ENCODE measurements at regions not wholly inside any gene's neighbourhood (a gene's known extent, or its start where the extent isn't known, plus 50 kb on each side); places are given as distances from the start of the nearest gene placed in this dataset.

DNA sequence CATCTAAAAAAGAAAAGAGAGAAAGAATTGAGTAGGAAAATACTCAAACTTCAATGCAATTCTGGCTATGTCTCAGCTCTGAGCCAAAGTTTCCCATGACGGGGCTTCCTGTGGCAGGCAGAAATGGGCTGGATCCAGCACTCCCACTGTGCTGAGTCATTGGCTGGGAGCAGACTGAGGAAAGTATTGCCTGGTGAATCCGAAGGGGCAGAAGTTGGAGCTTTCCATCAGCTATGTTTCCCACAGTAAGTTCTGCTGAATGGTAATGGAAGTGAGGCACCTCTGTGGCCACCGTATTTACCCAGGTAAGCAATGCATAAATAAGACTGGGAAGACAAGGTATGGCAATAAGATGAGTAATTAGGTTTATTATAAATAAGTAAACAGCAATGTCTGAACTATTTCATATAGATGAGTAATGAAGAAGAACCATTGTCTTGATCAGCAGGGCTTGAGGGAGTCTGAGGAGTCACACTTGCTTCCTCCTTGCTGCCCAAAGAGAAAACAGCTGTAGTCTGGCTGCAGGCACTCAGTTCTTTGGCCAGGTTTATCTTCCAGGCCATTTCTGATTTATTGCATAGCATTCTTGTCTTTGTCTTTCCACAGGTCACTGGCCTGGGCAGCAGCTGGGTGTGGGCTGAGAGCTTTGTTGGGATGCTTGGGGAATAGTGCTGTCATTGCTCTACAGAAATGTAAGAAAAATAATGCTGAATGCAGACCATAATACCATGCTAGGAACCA lies 255.3 kb downstream of the DNAJB9 start:
- no peak for DNase-seq (ENCODE audit: low read depth)
- TF ChIP-seq, protein P1, sequence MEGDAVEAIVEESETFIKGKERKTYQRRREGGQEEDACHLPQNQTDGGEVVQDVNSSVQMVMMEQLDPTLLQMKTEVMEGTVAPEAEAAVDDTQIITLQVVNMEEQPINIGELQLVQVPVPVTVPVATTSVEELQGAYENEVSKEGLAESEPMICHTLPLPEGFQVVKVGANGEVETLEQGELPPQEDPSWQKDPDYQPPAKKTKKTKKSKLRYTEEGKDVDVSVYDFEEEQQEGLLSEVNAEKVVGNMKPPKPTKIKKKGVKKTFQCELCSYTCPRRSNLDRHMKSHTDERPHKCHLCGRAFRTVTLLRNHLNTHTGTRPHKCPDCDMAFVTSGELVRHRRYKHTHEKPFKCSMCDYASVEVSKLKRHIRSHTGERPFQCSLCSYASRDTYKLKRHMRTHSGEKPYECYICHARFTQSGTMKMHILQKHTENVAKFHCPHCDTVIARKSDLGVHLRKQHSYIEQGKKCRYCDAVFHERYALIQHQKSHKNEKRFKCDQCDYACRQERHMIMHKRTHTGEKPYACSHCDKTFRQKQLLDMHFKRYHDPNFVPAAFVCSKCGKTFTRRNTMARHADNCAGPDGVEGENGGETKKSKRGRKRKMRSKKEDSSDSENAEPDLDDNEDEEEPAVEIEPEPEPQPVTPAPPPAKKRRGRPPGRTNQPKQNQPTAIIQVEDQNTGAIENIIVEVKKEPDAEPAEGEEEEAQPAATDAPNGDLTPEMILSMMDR (IDR thresholded peaks at IDR 0.05; ENCODE audit: control insufficient read depth, extremely low read depth, insufficient read depth): no peak

DNA sequence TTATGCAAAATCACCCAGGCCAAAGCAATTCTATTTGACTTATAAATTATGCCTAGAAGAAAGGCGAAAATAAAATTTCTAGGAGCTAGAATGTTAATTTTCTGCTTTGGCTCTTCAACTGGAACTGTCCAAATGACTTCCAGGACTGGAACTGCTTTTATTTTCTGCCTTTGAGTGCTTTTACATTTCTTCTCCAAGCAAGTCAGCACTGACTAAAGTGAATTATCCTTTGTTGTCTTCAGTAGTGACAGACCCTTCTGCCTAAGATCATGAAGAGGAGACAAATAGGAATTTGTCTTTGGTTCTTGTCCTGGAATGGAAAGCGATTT lies 255.9 kb downstream of the DNAJB9 start:
- TF ChIP-seq, protein P1 (IDR thresholded peaks at IDR 0.05; ENCODE audit: control insufficient read depth, extremely low read depth, insufficient read depth): no peak
- no peak for DNase-seq (ENCODE audit: low read depth)
- H3K4me3 ChIP-seq (ENCODE audit: low read depth, low read length): no peak overlapping the region

More for the DNA sequence above, 255.3 kb downstream of the DNAJB9 start:
- no peak overlapping the region for H3K4me3 ChIP-seq (ENCODE audit: low read depth, low read length)

DNA sequence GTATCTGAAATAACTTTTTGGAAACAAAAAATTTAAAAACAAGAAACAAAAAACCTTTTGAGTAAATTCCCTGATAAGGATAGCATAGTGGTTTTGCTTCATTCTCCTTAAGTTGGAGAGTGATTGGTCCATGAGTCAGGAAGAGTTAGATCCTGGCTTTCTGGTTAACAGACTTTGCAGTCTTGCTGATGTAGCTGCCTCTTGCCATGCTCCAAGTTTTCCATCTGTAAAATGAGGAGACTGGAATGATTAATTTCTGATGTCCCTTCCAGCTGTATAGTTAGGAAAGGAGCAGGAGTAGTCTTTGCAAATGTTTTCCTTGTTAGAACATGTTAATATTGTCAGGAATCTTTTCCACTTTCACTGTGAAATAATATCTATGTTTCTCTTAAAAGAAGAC lies 266.6 kb downstream of the DNAJB9 start:
- TF ChIP-seq, protein P1 (IDR thresholded peaks at IDR 0.05; ENCODE audit: control insufficient read depth, extremely low read depth, insufficient read depth): no peak
- H3K4me3 ChIP-seq (ENCODE audit: low read depth, low read length): no peak overlapping the region
- DNase-seq (ENCODE audit: low read depth): no peak

DNA sequence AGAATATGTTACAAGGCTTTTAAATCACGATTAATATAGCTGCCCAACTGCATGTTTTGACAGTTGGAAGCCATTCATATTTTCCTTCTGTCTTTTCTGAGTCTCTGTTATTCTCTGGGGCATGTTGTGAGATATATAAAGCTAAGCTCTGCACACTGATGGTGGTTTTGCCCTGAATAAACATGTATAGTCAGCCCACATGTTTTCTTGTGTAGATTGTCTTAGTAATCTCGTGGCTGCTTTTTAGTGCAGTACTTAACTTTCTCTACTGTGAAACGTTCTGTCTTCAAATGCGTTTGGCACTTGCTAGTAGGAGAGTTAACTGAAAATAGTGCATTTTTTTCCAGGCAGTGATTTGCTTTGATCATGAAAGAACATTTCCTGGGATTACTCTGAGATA lies 268.5 kb downstream of the DNAJB9 start:
- TF ChIP-seq, protein P1 (IDR thresholded peaks at IDR 0.05; ENCODE audit: control insufficient read depth, extremely low read depth, insufficient read depth): no peak
- H3K4me3 ChIP-seq (ENCODE audit: low read depth, low read length): no peak overlapping the region
- no peak for DNase-seq (ENCODE audit: low read depth)

DNA sequence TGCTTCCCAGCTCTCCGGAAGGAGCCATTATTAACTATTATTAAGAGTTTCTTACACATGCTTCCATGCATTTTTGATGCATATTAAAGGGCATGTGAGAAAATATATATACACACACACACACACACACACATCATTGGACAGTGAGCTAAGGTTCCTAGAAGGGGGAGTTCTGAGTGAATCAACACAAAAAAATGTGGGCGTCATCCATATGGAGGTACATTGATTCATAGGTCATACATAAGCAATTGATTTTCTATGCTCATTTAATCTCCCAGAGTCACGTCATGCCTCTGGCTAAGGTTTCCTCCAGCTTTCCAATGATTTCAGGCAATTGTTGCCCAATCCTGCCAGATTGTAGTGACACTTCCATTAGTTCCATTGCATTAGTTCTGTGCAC lies 269.4 kb downstream of the DNAJB9 start:
- H3K4me3 ChIP-seq (ENCODE audit: low read depth, low read length): no peak overlapping the region
- TF ChIP-seq, protein P1 (IDR thresholded peaks at IDR 0.05; ENCODE audit: control insufficient read depth, extremely low read depth, insufficient read depth): no peak
- no peak for DNase-seq (ENCODE audit: low read depth)

DNA sequence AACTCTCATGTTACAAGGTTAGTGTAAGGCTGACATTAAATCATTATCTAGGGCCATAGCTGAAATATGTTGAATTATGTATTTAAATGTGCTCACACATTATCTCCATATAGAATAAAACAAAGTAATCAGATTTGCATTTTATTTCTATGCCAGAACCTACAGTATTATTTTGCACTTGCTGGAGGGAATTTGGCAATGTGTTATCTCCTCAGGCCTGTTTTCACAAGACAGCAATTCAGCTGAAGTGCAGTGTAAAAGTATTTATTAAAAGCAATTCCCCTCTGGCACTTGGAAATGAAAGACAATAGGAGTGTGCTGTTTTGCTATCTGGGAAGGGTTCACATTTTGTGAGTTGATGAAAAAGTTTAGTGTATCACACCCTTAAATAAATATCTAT lies 276.3 kb downstream of the DNAJB9 start:
- TF ChIP-seq, protein P1 (IDR thresholded peaks at IDR 0.05; ENCODE audit: control insufficient read depth, extremely low read depth, insufficient read depth): no peak
- no peak for DNase-seq (ENCODE audit: low read depth)
- H3K4me3 ChIP-seq (ENCODE audit: low read depth, low read length): no peak overlapping the region

DNA sequence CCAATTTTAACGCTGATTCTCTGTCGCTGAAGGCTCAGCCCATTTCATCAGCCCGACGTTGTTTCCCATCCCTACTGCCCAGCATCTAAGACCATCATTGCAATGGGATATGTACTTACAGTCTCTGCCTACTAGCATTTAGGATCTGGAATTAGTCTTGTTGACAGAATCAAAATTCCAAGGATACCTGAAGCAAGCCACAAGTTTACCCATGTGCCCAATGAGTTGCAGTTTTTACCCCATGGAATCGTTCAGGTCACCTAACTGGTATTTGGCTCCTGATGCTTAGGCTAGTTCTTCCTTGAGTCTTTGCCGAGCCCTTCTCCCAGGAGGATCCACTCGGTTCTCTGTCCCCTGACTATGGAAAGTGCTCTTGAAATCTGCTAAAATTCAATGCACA lies 276.8 kb downstream of the DNAJB9 start:
- H3K4me3 ChIP-seq (ENCODE audit: low read depth, low read length): no peak overlapping the region
- TF ChIP-seq, protein P1 (IDR thresholded peaks at IDR 0.05; ENCODE audit: control insufficient read depth, extremely low read depth, insufficient read depth): no peak
- no peak for DNase-seq (ENCODE audit: low read depth)
